ENCODE measurements at regions not wholly inside any gene's neighbourhood (a gene's known extent, or its start where the extent isn't known, plus 50 kb on each side); places are given as distances from the start of the nearest gene placed in this dataset.

- TF ChIP-seq GATA2 (IDR thresholded peaks at IDR 0.05; ENCODE audit: low read depth, low read length) (no peak), GATA3 (IDR thresholded peaks at IDR 0.05; ENCODE audit: low read depth, low read length) (no peak)
Observed at GRCh38 chr3:109923431-109923830, 586.1 kb upstream of the DPPA4 start.

Measured in SH-SY5Y (cell line).